Suprapubic skin (tissue), 4 donors: ENCODE measurements at regions not wholly inside any gene's neighbourhood (a gene's known extent, or its start where the extent isn't known, plus 50 kb on each side); places are given as distances from the start of the nearest gene placed in this dataset.

Experiments
- DNase-seq, 2 donors: peaks; one replicate each; pipeline ENCODE4 v3.0.0-alpha.2; 2019; ENCODE audit warnings: low spot score in 2 of 2
- H3K27ac ChIP-seq: fragments of 200-600 bp; sonication (generic); one replicate; pipeline ENCODE4 v1.5.1; 2019
- H3K27me3 ChIP-seq: fragments of 200-600 bp; sonication (generic); one replicate; pipeline ENCODE4 v1.5.1; 2019
- H3K36me3 ChIP-seq: fragments of 200-600 bp; sonication (generic); one replicate; pipeline ENCODE4 v1.5.1; 2019
- H3K4me1 ChIP-seq: fragments of 200-600 bp; sonication (generic); one replicate; pipeline ENCODE4 v1.5.1; 2019
- H3K4me3 ChIP-seq: fragments of 200-600 bp; sonication (generic); one replicate; pipeline ENCODE4 v1.5.1; 2019; ENCODE audit warnings: mild to moderate bottlenecking
- H3K9me3 ChIP-seq: fragments of 200-600 bp; sonication (generic); one replicate; pipeline ENCODE4 v1.5.1; 2019
- EP300 ChIP-seq: sonication (generic); formaldehyde crosslinking; IDR thresholded peaks from one replicate; pipeline ENCODE4 v1.6.1; 2017; ENCODE audit warnings: antibody characterized with exemption
- POLR2A ChIP-seq, 2 donors: fragments of 450-650 bp; IDR thresholded peaks; one replicate each; pipeline ENCODE4 v1.6.1; 2017; ENCODE audit warnings: antibody characterized with exemption in 2 of 2, mild to moderate bottlenecking in 2 of 2, moderate library complexity in 2 of 2
- POLR2AphosphoS5 ChIP-seq, 3 donors: sonication (generic); formaldehyde crosslinking; IDR thresholded peaks; one replicate each; pipeline ENCODE4 v1.6.1; 2017; ENCODE audit warnings: antibody characterized with exemption in 3 of 3
- WGBS: methylation state at CpG from one replicate; pipeline ENCODE4 v1.1.5; 2018; 5-methylcytosine and 5-hydroxymethylcytosine counted together
- TF ChIP-seq, protein P1 (sequence below), 2 donors: fragments of 200-600 bp in 1 of 2; fragments of 450-650 bp in 1 of 2; sonication (generic) in 1 of 2; IDR thresholded peaks; one replicate each; pipeline ENCODE4 v1.5.1; 2016 to 2019; ENCODE audit warnings: antibody characterized with exemption in 2 of 2, mild to moderate bottlenecking in 1 of 2, moderate library complexity in 1 of 2

DNA sequence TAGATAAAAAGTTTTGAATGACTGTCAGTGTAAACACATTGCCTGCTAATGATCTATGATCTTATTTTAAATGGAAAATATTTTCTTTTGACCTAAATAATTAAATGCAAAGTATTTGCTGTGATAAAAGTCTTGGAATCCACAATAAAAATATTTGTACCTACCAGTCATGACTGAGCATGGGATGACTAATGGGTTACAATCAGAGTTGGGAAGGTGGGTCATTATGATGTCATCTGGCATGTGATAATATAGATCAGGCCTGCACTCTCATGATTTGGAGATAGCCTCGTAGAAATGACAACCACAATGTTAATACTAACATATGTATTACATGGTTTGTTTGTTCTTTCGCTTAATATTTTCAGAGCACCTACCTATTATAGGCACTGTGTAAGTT, 848.8 kb upstream of the KLHL29 start:
- DNase-seq: no peak
- TF ChIP-seq EP300 (no peak), POLR2A (IDR thresholded peaks at IDR 0.05) (no peak), POLR2AphosphoS5 (IDR thresholded peaks at IDR 0.05) (no peak)
- TF ChIP-seq, protein P1, sequence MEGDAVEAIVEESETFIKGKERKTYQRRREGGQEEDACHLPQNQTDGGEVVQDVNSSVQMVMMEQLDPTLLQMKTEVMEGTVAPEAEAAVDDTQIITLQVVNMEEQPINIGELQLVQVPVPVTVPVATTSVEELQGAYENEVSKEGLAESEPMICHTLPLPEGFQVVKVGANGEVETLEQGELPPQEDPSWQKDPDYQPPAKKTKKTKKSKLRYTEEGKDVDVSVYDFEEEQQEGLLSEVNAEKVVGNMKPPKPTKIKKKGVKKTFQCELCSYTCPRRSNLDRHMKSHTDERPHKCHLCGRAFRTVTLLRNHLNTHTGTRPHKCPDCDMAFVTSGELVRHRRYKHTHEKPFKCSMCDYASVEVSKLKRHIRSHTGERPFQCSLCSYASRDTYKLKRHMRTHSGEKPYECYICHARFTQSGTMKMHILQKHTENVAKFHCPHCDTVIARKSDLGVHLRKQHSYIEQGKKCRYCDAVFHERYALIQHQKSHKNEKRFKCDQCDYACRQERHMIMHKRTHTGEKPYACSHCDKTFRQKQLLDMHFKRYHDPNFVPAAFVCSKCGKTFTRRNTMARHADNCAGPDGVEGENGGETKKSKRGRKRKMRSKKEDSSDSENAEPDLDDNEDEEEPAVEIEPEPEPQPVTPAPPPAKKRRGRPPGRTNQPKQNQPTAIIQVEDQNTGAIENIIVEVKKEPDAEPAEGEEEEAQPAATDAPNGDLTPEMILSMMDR (IDR thresholded peaks at IDR 0.05): no peak
- Histone ChIP-seq H3K27me3 (no peaks in the 10 kb centered on the region), H3K36me3 (no peaks in the 10 kb centered on the region), H3K4me1 (no peaks in the 10 kb centered on the region), H3K4me3 (no peak overlapping the region), H3K9me3 (no peaks in the 10 kb centered on the region), H3K27ac (no peak overlapping the region)
- WGBS: 58% methylated on average over 2 of the region's 2 CpGs

DNA sequence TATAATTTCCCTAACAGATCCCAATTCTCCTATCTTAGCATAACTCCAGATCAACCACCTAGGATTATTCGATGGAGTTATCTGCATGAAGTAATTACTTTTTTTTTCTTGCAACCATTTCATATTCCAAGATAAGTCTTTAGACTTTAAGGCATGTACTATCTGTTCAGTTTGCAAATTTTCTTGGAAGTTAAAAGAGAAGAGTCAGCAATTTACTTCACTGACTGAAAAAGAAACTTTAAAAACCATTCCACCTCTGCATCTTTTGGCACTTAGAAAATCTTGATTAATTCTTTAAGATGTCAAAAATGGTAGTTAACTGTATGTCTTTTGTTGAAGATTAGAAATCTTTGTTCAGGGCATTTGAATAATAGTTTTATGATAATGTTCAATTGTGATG, 830.5 kb upstream of the KLHL29 start:
- Histone ChIP-seq H3K27ac (no peak overlapping the region), H3K27me3 (no peaks in the 10 kb centered on the region), H3K4me3 (no peak overlapping the region), H3K36me3 (no peaks in the 10 kb centered on the region), H3K4me1 (no peaks in the 10 kb centered on the region), H3K9me3 (no peaks in the 10 kb centered on the region)
- DNase-seq: no peak
- TF ChIP-seq EP300 (no peak), POLR2AphosphoS5 (IDR thresholded peaks at IDR 0.05) (no peak), POLR2A (IDR thresholded peaks at IDR 0.05) (no peak)
- TF ChIP-seq, protein P1 (IDR thresholded peaks at IDR 0.05): no peak
- WGBS: 90% methylated on average over 1 of the region's 1 CpG

- Histone ChIP-seq H3K36me3 (no peaks in the 10 kb centered on the region), H3K27me3 (no peaks in the 10 kb centered on the region), H3K4me3 (no peak overlapping the region), H3K4me1 (no peaks in the 10 kb centered on the region), H3K27ac (no peak overlapping the region), H3K9me3 (no peaks in the 10 kb centered on the region)
- 37% methylated on average over 2 of the region's 2 CpGs for WGBS
- no peak for DNase-seq
- TF ChIP-seq EP300: no peak
- no peak for TF ChIP-seq POLR2A (IDR thresholded peaks at IDR 0.05)
- no peak for TF ChIP-seq POLR2AphosphoS5 (IDR thresholded peaks at IDR 0.05)
- TF ChIP-seq, protein P1 (IDR thresholded peaks at IDR 0.05): no peak
Measured at GRCh38 chr2:22557406-22557805, 827.6 kb upstream of the KLHL29 start.

- 81% methylated on average over 5 of the region's 5 CpGs for WGBS
- Histone ChIP-seq H3K4me1 (no peaks in the 10 kb centered on the region), H3K4me3 (no peak overlapping the region), H3K27me3 (no peaks in the 10 kb centered on the region), H3K36me3 (no peaks in the 10 kb centered on the region), H3K27ac (no peak overlapping the region), H3K9me3 (no peaks in the 10 kb centered on the region)
- no peak for DNase-seq
- TF ChIP-seq, protein P1 (IDR thresholded peaks at IDR 0.05): no peak
- TF ChIP-seq EP300: no peak
- no peak for TF ChIP-seq POLR2A (IDR thresholded peaks at IDR 0.05)
- no peak for TF ChIP-seq POLR2AphosphoS5 (IDR thresholded peaks at IDR 0.05)
Measured at GRCh38 chr2:22560021-22560420, 825.0 kb upstream of the KLHL29 start.

DNA sequence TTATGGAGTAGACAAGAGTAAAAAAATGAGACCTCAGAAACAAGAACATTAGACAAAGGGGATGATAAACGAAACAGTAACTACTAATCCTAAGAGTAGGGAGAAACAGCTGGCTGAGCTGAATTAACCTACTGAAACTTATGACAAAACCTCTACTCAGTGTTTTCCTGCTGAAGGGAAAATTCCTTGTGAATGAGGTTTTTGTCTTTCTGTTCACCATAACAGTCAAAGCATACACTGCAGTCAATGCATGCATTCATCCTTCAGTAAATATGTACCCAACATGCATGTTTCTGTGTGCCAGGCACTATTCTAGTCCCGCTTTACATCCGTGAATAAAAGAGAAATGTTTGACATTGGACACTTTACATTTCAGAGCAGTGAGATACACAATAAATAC, 805.6 kb upstream of the KLHL29 start:
- 62% methylated on average over 3 of the region's 3 CpGs for WGBS
- H3K27ac ChIP-seq: no peak overlapping the region
- H3K9me3 ChIP-seq: peaks cover 11% of the 10 kb centered on the region
- TF ChIP-seq POLR2AphosphoS5 (IDR thresholded peaks at IDR 0.05): no peak
- no peak for TF ChIP-seq POLR2A (IDR thresholded peaks at IDR 0.05)
- TF ChIP-seq, protein P1 (IDR thresholded peaks at IDR 0.05): no peak
- no peak for TF ChIP-seq EP300
- no peak for DNase-seq
- no peak overlapping the region for H3K4me3 ChIP-seq
- no peaks in the 10 kb centered on the region for H3K27me3 ChIP-seq
- H3K36me3 ChIP-seq: no peaks in the 10 kb centered on the region
- no peaks in the 10 kb centered on the region for H3K4me1 ChIP-seq
